ENCODE measurements at regions not wholly inside any gene's neighbourhood (a gene's known extent, or its start where the extent isn't known, plus 50 kb on each side); places are given as distances from the start of the nearest gene placed in this dataset.

DNA sequence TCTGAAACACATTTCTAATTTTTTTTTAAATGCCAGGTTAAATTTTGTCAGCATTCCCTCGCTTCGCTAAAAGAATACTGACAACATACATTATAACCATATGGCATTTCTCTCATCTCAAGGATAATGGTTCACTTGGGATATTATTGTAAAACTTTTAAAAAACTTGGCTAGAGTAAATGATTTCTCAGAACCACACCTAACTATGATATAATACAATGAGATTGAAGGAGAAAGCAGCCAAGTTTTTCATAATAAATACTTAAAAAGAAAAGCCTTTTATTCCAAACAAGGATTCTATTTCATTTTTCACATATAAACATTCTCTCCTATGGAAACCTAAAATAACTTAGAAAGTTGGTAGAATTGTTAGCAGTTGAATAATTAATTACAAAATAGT is 413.9 kb downstream of the HGF start:
- peak; percentile 44 for DNase-seq (ENCODE audit: low read depth)
- TF ChIP-seq, protein P1, sequence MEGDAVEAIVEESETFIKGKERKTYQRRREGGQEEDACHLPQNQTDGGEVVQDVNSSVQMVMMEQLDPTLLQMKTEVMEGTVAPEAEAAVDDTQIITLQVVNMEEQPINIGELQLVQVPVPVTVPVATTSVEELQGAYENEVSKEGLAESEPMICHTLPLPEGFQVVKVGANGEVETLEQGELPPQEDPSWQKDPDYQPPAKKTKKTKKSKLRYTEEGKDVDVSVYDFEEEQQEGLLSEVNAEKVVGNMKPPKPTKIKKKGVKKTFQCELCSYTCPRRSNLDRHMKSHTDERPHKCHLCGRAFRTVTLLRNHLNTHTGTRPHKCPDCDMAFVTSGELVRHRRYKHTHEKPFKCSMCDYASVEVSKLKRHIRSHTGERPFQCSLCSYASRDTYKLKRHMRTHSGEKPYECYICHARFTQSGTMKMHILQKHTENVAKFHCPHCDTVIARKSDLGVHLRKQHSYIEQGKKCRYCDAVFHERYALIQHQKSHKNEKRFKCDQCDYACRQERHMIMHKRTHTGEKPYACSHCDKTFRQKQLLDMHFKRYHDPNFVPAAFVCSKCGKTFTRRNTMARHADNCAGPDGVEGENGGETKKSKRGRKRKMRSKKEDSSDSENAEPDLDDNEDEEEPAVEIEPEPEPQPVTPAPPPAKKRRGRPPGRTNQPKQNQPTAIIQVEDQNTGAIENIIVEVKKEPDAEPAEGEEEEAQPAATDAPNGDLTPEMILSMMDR (IDR thresholded peaks at IDR 0.05; ENCODE audit: insufficient read depth, low read length), result no peak
- no peak overlapping the region for H3K4me3 ChIP-seq (ENCODE audit: low read depth, low read length)

DNA sequence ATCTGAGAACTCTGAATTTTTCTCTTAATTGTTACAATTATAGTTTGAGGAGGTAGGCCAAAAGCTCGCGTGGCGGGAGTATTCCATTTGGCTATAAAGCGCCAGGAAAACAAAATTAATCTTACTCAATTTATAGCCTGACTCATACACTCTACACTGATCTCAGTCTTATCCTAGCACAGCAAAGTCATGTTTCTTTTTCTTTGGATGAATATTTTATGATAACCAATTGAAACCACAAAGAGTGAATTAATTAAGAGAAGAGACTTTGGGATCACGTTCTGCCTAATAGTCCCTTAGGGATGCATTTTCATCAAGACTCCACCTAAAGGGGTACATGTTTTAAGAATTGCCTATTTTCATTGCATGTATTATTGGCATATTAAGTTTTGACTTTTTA is 420.8 kb downstream of the HGF start:
- TF ChIP-seq, protein P1 (IDR thresholded peaks at IDR 0.05; ENCODE audit: insufficient read depth, low read length), result no peak
- peak; percentile 37 for DNase-seq (ENCODE audit: low read depth)
- H3K4me3 ChIP-seq (ENCODE audit: low read depth, low read length), result no peak overlapping the region

DNA sequence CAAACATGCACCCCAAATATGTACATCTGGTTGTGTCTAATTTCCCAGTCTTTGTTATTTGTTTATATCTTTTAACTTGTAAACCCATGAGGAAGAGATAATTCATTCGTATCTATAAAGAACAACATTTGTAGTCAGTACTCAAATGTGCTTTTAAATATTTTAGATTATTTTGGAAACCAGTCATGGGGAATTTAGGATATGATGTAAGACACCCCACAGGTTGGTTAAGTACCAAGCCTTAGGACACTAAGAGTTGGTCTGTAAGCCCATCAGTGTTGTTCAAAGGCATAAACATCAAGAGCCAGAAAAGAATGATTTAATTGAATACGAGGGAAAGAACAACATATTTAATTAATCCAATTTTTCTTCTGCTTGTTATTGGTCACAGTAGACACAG is 421.1 kb upstream of the SEMA3C start:
- peak; percentile 47 for DNase-seq (ENCODE audit: low read depth)
- TF ChIP-seq, protein P1 (IDR thresholded peaks at IDR 0.05; ENCODE audit: insufficient read depth, low read length), result no peak
- no peak overlapping the region for H3K4me3 ChIP-seq (ENCODE audit: low read depth, low read length)

DNA sequence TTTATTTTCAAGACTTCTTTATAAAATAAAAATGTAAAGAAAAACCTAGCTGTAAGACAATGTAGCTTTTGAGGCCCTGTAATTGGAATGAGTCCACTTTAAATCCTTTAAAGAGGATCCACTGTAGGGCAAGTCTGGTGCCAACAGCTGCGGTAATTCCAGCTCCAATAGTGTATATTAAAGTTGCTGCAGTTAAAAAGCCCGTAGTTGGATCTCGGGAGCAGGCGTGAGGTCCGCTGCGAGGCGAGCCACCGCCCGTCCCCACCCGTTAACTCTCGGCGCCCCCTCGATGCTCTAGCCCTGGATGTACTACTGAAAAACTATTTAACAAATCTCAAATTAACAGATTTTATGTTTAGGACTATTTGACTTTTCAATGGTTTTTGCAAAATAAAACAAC is 414.7 kb upstream of the SEMA3C start:
- H3K4me3 ChIP-seq (ENCODE audit: low read depth, low read length), result no peak overlapping the region
- no peak for DNase-seq (ENCODE audit: low read depth)
- TF ChIP-seq, protein P1 (IDR thresholded peaks at IDR 0.05; ENCODE audit: insufficient read depth, low read length), result no peak

DNA sequence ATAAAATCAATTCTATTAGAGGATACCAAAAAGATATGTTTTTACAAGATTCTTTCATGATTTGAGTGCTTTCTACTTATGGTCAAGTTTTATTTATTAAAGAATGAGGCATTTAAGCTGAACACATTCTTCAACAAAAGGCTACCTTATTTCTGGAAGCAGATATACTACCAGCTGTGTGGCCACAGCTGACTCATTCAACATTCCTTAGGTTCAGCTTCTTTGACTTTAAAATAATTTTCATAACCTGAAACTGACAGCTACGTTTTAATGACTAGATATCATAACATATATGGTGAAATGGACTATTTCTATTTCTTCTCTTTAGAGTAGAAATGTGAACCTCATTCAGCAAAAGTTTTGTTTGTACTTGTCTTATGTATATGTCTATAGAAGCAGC is 414.2 kb upstream of the SEMA3C start:
- TF ChIP-seq, protein P1 (IDR thresholded peaks at IDR 0.05; ENCODE audit: insufficient read depth, low read length), result no peak
- peak; percentile 58 for DNase-seq (ENCODE audit: low read depth)
- no peak overlapping the region for H3K4me3 ChIP-seq (ENCODE audit: low read depth, low read length)

DNA sequence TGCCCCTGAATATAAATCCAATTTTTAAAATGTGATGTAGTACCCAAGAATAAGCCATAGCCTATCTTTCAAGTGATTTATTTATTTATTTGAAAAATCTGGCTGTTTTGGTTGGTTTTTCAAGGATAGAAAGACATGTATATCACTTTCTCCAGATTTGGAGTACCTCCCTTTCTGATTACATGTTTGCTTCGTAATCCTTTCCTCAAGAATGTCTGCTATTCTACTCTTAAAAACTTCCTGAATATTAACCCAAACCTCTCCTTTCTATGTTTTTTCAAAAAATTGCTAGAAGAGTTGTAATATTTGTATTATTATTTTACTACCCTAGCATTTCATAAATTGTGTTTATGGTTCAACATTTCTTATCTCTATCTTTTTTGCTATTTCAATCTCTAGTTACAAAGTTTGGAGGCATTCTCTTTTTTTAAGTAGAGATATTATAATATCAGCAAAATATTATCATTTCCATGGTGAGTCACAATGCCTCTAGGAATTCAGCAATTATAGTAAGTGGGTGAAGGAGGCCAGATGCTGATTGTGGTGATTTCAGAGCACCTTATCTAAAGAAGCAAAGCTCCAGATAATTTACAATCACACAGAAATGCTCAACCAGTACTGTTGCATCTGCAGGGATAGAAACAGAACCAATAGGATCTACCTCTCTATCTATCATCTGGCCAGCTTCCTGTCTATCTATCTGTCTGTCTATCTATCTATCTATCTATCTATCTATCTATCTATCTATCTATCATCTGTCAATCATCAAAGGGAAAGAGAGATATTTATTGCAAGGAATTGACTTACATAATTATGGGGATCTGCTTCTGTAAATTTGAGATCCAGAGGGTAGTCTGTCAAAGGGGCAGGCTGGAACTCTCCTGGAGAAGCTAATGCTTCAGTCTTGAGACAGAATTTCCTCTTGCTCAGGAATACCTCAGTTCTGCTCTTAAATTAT is 412.5 kb upstream of the SEMA3C start:
- DNase-seq (ENCODE audit: low read depth), result peak; percentile 74
- H3K4me3 ChIP-seq (ENCODE audit: low read depth, low read length), result no peak overlapping the region
- TF ChIP-seq, protein P1 (IDR thresholded peaks at IDR 0.05; ENCODE audit: insufficient read depth, low read length), result no peak
